Erythroblast (primary cell): ENCODE measurements at regions not wholly inside any gene's neighbourhood (a gene's known extent, or its start where the extent isn't known, plus 50 kb on each side); places are given as distances from the start of the nearest gene placed in this dataset.
"Not testable (repeated sequence)": the region's sequence is repeated elsewhere in the genome, so short reads cannot be mapped to it uniquely, and the experiment has no call there.

Source experiments
- DNase-seq, 2 experiments: peaks; one replicate each; lab custom pipeline; 2025; lab: John Stamatoyannopoulos, UW
- GATA1 ChIP-seq: IDR thresholded peaks from 2 replicates; pipeline ENCODE4 v1.6.1; 2011; ENCODE audit warnings: low read depth, mild to moderate bottlenecking, control low read depth, low read length, moderate library complexity
- POLR2A ChIP-seq: IDR thresholded peaks from 2 replicates; pipeline ENCODE4 v1.6.1; 2011; ENCODE audit warnings: mild to moderate bottlenecking, low read length

DNA sequence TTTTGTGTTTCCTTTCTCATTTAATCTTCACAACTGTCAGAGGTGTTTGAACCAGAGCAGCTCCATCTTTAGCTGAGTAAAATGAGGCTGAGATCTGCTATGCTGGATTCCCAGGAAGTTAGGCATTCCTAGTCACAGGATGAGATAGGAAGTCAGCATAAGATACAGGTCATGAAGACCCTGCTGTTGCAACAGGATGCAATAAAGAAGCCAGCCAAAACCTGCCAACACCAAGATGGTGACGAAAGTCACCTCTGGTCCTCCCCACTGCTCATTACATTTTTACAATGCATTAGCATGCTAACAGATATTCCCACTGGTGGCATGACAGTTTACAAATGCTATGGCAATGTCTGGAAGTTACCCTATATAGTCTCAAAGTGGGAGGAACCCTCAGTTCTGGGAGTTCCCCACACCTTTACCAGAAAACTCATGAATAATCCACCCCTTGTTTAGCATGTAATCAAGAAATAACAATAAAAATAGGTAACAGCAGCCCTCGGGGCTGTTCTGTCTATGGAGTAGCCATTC lies 262.2 kb upstream of the FERMT1 start:
- DNase-seq: no peak
- no peak for TF ChIP-seq POLR2A
- TF ChIP-seq GATA1: no peak

DNA sequence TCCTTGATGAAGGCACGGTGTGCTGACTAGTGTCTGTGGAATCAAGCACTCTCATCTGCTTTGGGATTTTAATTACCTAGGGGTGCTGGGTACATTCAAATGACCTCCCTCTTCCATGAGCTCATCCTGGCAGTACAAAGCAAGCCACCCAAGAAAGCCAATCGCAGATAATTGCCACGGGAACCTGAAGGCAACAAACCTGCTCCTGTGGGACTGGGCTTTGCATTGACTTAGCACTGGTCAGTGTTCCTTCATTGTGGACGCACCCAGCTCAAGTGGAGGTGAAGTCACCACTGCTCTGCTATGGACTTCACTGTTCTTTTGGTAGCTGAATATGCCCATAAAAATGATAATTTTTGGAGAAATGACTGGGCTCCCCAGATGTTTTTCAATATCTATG lies 261.6 kb upstream of the FERMT1 start:
- TF ChIP-seq GATA1 (no peak), POLR2A (no peak)

GRCh38 chr20:6381887-6382286 lies 259.1 kb upstream of the FERMT1 start:
- TF ChIP-seq POLR2A: no peak
- TF ChIP-seq GATA1: no peak
- no peak for DNase-seq

More for the DNA sequence above, 261.6 kb upstream of the FERMT1 start:
- DNase-seq: no peak

DNA sequence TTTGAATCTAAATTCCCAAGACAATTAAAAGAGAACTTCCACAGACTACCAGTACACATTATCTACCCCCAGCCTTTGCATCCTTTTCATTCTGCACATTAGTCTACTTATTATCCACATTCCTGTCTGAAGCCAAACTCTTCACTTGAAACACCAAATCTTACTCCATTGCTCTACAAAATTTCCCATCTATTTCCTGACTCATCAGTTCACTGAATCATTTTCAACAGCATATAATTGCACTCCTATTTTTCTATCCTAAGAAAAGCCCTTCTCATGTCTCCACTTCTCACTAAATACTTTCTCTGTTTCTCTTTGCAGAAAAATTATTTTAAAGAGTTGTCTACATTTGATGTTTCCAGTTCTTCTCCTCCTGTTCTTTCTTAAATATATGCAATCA lies 239.4 kb upstream of the FERMT1 start:
- no peak for TF ChIP-seq POLR2A
- no peak for TF ChIP-seq GATA1
- no peak for DNase-seq

GRCh38 chr20:6360766-6361165 lies 237.9 kb upstream of the FERMT1 start:
- TF ChIP-seq GATA1 (no peak), POLR2A (no peak)

DNA sequence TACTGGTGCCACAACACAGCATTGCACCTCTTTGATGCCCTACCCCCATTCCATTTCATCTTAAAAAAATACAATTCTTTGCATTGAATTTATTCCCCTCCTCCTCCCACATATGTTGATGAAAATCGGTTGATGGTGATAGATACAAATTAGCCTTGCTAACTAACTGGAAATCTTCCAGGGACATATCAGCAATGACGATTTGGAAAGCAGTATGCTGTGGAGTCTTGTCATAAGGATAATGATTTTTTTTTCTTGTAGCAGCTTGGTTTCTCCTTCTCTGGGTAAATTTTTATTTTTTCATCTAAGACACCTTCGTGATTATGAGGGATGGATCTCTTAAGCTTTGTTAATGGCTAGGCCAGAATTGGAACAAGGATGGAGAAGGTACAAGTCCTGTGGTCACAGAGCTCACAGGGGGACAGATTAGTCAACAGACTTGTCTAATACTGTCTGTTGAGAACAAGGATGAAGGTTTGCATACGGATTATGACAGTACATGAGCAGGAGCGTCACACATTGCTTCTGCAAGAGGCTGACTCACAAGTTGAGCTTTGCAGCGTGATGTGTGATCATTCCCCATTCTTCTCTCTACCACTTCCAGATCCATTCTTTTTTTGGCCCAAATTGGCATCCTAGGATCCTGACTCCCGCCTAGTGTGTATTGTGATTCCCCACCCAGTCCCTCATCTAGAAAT lies 233.1 kb upstream of the FERMT1 start:
- no peak for DNase-seq

More at GRCh38 chr20:6360766-6361165, 237.9 kb upstream of the FERMT1 start:
- no peak for DNase-seq

DNA sequence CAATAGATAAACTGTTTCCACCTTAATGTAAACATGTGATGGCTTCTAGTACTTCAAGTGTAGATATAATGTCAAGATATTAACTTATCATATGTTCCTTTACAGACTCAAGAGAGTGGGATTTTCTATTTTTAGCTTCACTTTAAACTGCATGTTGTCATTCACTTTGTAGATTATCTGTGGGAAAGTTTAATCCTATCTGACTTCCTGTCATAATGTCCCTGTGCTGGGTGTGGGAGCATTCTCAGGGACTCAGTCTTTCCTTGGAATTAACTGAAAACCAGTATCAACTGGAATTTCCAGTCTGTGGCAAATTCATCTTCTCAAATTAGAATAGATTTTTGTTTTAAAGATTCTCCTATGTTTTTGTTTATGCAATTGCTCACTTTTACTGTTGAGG lies 226.1 kb upstream of the FERMT1 start:
- no peak for DNase-seq
- TF ChIP-seq GATA1 (no peak), POLR2A (no peak)

More for the DNA sequence above, 233.1 kb upstream of the FERMT1 start:
- TF ChIP-seq GATA1 (no peak), POLR2A (no peak)

GRCh38 chr20:6347916-6348315 lies 225.1 kb upstream of the FERMT1 start:
- TF ChIP-seq POLR2A: no peak
- no peak for TF ChIP-seq GATA1
- DNase-seq: no peak

DNA sequence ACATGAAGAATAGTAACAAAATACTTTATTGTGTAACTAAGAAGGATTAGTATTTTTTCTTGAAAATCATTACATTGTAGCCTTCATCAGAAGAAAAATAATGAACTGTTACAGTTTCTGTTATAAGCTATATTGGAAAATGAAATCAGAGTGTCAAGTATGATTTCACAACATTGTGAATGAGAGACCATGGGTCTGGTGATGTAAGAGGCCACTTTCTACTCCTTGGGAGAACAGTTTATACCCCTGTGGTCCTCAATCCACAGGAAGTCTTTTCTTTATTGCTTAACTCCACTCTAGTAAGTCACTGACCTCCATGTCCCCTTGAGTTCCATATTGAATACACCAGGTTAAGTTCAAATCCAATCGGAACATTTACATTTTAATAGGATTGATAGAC lies 218.7 kb upstream of the FERMT1 start:
- no peak for TF ChIP-seq POLR2A
- TF ChIP-seq GATA1: no peak
- DNase-seq: no peak

DNA sequence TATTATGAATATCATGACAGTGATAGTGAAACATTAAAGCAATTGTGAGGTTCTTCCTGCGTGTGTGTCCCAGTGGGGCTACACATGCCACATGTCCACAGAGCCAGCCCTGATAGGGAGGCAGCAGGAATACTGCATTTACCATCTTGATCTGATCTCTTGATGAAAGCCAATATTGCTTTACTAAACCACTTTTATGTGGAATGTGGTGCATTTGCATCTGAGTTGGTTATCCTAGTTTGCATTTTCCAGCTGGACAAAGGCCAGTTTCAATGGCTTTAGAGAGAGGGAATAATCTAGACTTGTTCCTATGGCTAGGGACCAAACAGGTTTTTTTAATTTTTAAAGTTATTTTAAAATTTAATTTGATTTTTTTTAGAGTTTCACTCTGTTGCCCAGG lies 216.3 kb upstream of the FERMT1 start:
- DNase-seq: no peak
- no peak for TF ChIP-seq GATA1
- TF ChIP-seq POLR2A: no peak

DNA sequence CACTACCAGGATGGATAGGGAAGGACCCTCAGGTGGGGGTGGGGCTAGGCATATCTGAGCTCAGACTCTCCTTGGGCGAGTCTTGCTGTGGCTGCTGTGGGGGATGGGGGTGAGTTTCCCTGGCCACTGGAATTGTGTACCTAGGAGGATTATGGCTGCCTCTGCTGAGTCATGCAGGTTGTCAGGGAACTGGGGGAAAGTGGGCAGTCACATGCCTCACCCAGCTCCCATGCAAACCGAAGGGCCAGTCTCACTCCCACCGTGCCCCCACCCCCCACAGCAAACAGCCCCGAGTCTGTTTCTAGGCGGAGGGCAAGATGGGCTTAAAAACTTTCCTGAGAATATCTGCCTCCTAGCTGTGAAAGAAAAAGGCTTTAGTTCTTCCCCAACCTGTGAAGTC lies 210.3 kb upstream of the FERMT1 start:
- TF ChIP-seq POLR2A (no peak), GATA1 (no peak)
- no peak for DNase-seq

DNA sequence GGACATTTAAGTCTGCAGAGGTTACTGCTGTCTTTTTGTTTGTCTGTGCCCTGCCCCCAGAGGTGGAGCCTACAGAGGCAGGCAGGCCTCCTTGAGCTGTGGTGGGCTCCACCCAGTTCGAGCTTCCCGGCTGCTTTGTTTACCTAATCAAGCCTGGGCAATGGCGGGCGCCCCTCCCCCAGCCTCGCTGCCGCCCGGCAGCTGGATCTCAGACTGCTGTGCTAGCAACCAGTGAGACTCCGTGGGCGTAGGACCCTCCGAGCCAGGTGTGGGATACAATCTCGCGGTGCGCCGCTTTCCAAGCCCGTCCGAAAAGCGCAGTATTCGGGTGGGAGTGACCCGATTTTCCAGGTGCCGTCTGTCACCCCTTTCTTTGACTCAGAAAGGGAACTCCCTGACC lies 198.4 kb upstream of the FERMT1 start:
- DNase-seq: not testable (repeated sequence)

- TF ChIP-seq POLR2A (no peak), GATA1 (no peak)
- no peak for DNase-seq
These were observed 189.2 kb upstream of the FERMT1 start for GRCh38 chr20:6311841-6312655.

DNA sequence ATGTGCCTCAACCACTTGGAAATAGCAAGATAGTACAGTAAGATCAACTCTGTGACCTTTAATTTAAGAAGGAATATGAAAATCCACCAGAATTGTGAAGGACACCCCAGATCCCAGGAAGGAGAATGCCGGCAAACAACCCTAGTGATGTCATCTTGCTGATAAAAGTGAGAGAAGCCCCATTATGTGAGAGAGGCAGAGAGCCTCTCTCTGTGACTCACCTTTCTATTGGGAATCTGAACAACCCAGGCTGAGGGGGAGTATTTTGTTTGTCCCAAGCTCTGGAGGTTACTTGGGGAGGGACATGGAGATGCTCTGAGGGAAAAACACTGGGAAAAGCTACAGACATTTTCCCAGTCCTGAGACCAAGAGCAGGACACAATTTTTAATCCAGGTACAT lies 188.3 kb upstream of the FERMT1 start:
- DNase-seq: no peak
- no peak for TF ChIP-seq GATA1
- TF ChIP-seq POLR2A: no peak

DNA sequence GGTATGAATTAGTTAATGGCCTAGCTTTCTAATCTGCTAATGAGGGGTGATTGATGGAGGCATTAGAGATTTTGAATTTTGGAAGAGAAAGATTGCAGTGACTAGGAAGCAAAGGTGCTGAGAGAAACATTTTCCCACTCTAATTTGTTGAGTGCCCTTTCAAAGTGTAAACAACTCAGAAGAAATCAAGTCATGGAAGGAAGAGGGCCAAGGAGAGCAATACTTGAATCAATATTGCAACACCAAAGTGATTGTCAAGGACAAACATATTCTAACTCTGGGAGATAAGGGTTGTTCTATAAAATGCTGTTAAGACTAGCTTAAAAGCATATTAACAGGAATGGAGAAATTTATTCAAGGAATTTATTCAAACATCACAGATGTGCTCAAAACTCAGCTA lies 182.7 kb upstream of the FERMT1 start:
- TF ChIP-seq GATA1: no peak
- TF ChIP-seq POLR2A: no peak

More for the DNA sequence above, 182.7 kb upstream of the FERMT1 start:
- DNase-seq: no peak
